ENCODE measurements at regions not wholly inside any gene's neighbourhood (a gene's known extent, or its start where the extent isn't known, plus 50 kb on each side); places are given as distances from the start of the nearest gene placed in this dataset.

DNA sequence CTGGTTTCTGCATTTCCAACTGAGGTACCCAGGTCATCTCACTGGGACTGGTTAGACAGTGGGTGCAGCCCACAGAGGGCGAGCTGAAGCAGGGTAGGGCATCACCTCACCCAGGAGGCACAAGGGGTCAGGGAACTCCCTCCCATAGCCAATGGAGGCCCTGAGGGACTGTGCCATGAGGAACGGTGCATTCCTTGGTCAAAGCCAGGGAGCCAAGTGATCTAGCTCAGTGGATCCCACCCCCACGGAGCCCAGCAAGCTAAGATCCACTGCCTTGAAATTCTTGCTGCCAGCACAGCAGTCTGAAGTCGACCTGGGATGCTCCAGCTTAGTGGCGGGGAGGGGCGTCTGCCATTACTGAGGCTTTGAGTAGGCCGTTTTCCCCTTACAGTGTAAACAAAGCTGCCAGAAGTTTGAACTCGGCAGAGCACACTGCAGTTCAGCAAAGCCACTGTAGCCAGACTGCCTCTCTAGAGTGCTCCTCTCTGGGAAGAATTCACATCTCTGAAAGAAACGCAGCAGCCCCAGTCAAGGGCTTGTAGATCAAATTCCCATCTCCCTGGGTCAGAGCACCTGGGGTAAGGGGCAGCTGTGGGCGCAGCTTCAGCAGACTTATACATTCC is 1386.6 kb upstream of the PCDH9 start:
- H2AFZ ChIP-seq (replicated peaks): no peak overlapping the region
- H3K27ac ChIP-seq: no peak overlapping the region
- H3K27me3 ChIP-seq: no peaks in the 10 kb centered on the region
- no peak overlapping the region for H3K4me3 ChIP-seq
- no peaks in the 10 kb centered on the region for H3F3A ChIP-seq (ENCODE audit: low read depth)
- H4K20me1 ChIP-seq (ENCODE audit: low read depth): no peaks in the 10 kb centered on the region
- H3K4me1 ChIP-seq: no peaks in the 10 kb centered on the region
- no peaks in the 10 kb centered on the region for H3K4me1 Mint-ChIP-seq
- H3K27ac Mint-ChIP-seq: no peak overlapping the region
- no peaks in the 10 kb centered on the region for H3K79me2 ChIP-seq (ENCODE audit: low read depth)
- H3K4me2 ChIP-seq: no peak overlapping the region
- H3K9ac ChIP-seq: no peak overlapping the region
- no peak for DNase-seq (ENCODE audit: low spot score)
- no peaks in the 10 kb centered on the region for H3K9me3 ChIP-seq (ENCODE audit: low read depth)
- H3K9me3 Mint-ChIP-seq: peaks cover 3% of the 10 kb centered on the region
- no peaks in the 10 kb centered on the region for H3K27me3 Mint-ChIP-seq (ENCODE audit: insufficient read depth, low read depth)
- H3K36me3 Mint-ChIP-seq: no peaks in the 10 kb centered on the region
- H3K4me3 Mint-ChIP-seq: no peak overlapping the region
- TF ChIP-seq, protein P1, sequence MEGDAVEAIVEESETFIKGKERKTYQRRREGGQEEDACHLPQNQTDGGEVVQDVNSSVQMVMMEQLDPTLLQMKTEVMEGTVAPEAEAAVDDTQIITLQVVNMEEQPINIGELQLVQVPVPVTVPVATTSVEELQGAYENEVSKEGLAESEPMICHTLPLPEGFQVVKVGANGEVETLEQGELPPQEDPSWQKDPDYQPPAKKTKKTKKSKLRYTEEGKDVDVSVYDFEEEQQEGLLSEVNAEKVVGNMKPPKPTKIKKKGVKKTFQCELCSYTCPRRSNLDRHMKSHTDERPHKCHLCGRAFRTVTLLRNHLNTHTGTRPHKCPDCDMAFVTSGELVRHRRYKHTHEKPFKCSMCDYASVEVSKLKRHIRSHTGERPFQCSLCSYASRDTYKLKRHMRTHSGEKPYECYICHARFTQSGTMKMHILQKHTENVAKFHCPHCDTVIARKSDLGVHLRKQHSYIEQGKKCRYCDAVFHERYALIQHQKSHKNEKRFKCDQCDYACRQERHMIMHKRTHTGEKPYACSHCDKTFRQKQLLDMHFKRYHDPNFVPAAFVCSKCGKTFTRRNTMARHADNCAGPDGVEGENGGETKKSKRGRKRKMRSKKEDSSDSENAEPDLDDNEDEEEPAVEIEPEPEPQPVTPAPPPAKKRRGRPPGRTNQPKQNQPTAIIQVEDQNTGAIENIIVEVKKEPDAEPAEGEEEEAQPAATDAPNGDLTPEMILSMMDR (IDR thresholded peaks at IDR 0.05): no peak
- no peak for TF ChIP-seq EZH2phosphoT487 (IDR thresholded peaks at IDR 0.05)
- TF ChIP-seq EZH2 (IDR thresholded peaks at IDR 0.05): no peak
- no peaks in the 10 kb centered on the region for H3K36me3 ChIP-seq

DNA sequence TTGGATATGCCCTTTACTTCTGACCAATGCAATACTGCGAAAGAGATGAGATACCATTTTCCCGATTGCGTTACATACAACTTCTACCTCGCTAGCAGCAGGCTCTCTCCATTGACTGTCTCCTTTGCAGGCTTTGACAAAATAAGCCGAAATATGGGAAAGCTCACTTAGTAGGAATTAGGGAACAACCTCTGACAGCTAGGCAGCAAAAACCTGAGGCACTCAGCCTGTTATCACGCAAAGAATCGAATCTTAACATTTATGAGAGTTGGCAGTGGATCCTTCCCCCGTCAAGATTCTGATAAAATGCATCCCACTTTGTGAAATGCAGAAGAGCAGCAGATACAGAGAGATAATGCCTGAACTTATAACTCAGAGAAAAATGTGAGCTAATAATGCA is 1379.5 kb upstream of the PCDH9 start:
- Mint-ChIP-seq H3K27ac (no peak overlapping the region), H3K4me3 (no peak overlapping the region), H3K4me1 (no peaks in the 10 kb centered on the region), H3K27me3 (ENCODE audit: insufficient read depth, low read depth) (no peaks in the 10 kb centered on the region), H3K36me3 (no peaks in the 10 kb centered on the region), H3K9me3 (no peaks in the 10 kb centered on the region)
- no peak overlapping the region for H3K27ac ChIP-seq
- H3K9ac ChIP-seq: no peak overlapping the region
- H4K20me1 ChIP-seq (ENCODE audit: low read depth): no peaks in the 10 kb centered on the region
- no peaks in the 10 kb centered on the region for H3K79me2 ChIP-seq (ENCODE audit: low read depth)
- TF ChIP-seq, protein P1 (IDR thresholded peaks at IDR 0.05): no peak
- TF ChIP-seq EZH2 (IDR thresholded peaks at IDR 0.05) (no peak), EZH2phosphoT487 (IDR thresholded peaks at IDR 0.05) (no peak)
- no peak for DNase-seq (ENCODE audit: low spot score)
- H3F3A ChIP-seq (ENCODE audit: low read depth): no peaks in the 10 kb centered on the region
- no peaks in the 10 kb centered on the region for H3K36me3 ChIP-seq
- no peaks in the 10 kb centered on the region for H3K9me3 ChIP-seq (ENCODE audit: low read depth)
- H3K4me2 ChIP-seq: no peak overlapping the region
- peak overlapping the region; percentile 93 for H2AFZ ChIP-seq (replicated peaks)
- no peaks in the 10 kb centered on the region for H3K27me3 ChIP-seq
- no peaks in the 10 kb centered on the region for H3K4me1 ChIP-seq
- H3K4me3 ChIP-seq: no peak overlapping the region

DNA sequence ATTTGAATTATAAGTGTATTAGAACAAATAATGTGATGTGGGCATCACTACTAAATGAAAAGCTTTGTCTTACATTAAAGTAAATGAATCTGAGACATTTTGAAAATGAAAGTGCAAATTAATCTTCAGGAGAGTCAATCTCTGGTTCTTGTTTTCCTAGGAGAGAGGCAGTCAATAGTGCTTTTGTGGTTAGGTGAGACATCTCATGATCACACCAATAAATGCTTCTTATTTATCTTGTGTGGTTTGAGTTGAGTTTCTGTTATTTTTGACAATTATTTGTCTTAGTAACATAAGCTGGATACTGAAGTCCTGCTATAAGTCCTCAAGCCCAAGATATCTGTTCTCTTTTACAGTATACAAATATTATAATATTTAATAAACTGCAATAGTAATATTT is 1378.0 kb upstream of the PCDH9 start:
- H3K9me3 ChIP-seq (ENCODE audit: low read depth): peaks cover 7% of the 10 kb centered on the region
- no peaks in the 10 kb centered on the region for H3K27me3 ChIP-seq
- no peaks in the 10 kb centered on the region for H3K27me3 Mint-ChIP-seq (ENCODE audit: insufficient read depth, low read depth)
- H3F3A ChIP-seq (ENCODE audit: low read depth): no peaks in the 10 kb centered on the region
- no peaks in the 10 kb centered on the region for H4K20me1 ChIP-seq (ENCODE audit: low read depth)
- no peak overlapping the region for H3K27ac ChIP-seq
- H3K79me2 ChIP-seq (ENCODE audit: low read depth): no peaks in the 10 kb centered on the region
- no peak overlapping the region for H3K4me2 ChIP-seq
- no peak overlapping the region for H2AFZ ChIP-seq (replicated peaks)
- TF ChIP-seq EZH2 (IDR thresholded peaks at IDR 0.05): no peak
- H3K9me3 Mint-ChIP-seq: no peaks in the 10 kb centered on the region
- DNase-seq (ENCODE audit: low spot score): no peak
- H3K27ac Mint-ChIP-seq: no peak overlapping the region
- no peaks in the 10 kb centered on the region for H3K4me1 Mint-ChIP-seq
- H3K4me1 ChIP-seq: no peaks in the 10 kb centered on the region
- no peaks in the 10 kb centered on the region for H3K36me3 ChIP-seq
- no peak overlapping the region for H3K9ac ChIP-seq
- H3K4me3 ChIP-seq: no peak overlapping the region
- H3K36me3 Mint-ChIP-seq: no peaks in the 10 kb centered on the region
- H3K4me3 Mint-ChIP-seq: no peak overlapping the region

DNA sequence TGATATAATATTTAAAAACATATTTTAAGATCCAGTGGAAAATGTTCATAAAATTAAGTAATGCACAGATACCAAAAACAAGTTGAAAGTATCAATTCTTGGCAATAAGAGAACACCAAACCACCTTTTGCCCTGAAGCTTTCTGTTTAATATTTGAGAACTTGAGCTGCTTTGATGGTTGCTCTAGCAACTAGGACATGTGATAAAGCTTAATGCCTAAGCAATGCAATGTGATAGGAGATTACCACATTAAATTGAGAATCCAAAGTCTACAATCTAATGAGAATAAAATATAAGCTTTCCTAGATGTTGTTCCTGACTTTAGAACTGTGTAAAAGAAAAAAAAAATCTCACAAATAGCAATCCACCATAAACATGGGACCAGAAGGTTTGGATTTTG is 1367.5 kb upstream of the PCDH9 start:
- no peak for TF ChIP-seq EZH2phosphoT487 (IDR thresholded peaks at IDR 0.05)
- TF ChIP-seq, protein P1 (IDR thresholded peaks at IDR 0.05): no peak
- TF ChIP-seq EZH2 (IDR thresholded peaks at IDR 0.05): no peak
- no peaks in the 10 kb centered on the region for H3K36me3 ChIP-seq
- Mint-ChIP-seq H3K36me3 (no peaks in the 10 kb centered on the region), H3K4me3 (no peak overlapping the region), H3K4me1 (peaks cover 6% of the 10 kb centered on the region), H3K27ac (no peak overlapping the region), H3K27me3 (ENCODE audit: insufficient read depth, low read depth) (no peaks in the 10 kb centered on the region), H3K9me3 (no peaks in the 10 kb centered on the region)
- no peaks in the 10 kb centered on the region for H3F3A ChIP-seq (ENCODE audit: low read depth)
- no peaks in the 10 kb centered on the region for H3K9me3 ChIP-seq (ENCODE audit: low read depth)
- DNase-seq (ENCODE audit: low spot score): no peak
- no peak overlapping the region for H3K9ac ChIP-seq
- no peaks in the 10 kb centered on the region for H3K79me2 ChIP-seq (ENCODE audit: low read depth)
- H3K4me2 ChIP-seq: no peak overlapping the region
- no peaks in the 10 kb centered on the region for H3K4me1 ChIP-seq
- no peak overlapping the region for H3K27ac ChIP-seq
- H2AFZ ChIP-seq (replicated peaks): no peak overlapping the region
- H3K4me3 ChIP-seq: no peak overlapping the region
- H3K27me3 ChIP-seq: no peaks in the 10 kb centered on the region
- H4K20me1 ChIP-seq (ENCODE audit: low read depth): no peaks in the 10 kb centered on the region

Measured in neural progenitor cell (in vitro differentiated cells).